ENCODE measurements at regions not wholly inside any gene's neighbourhood (a gene's known extent, or its start where the extent isn't known, plus 50 kb on each side); places are given as distances from the start of the nearest gene placed in this dataset.

DNA sequence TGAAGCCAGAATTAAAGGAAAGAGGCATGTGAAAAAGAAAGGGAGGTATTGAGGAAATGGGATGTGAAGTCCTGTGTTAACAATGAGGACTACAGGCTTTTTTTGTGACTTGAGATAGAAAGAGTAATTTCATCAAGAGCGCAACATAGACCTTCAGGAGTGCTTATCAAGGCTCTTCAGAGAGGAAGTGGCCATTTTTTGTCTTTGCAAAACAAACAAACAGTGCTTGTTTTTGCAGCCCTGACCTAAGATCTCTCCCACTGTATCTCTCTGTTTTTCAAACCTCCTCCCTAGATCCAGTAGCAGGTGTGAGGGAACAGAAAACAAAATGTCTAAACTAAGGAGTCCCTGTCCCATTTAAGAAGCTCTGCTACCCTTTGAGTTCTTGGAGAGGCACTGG is 710.3 kb upstream of the MARCKS start:
- no peak for DNase-seq (ENCODE audit: low read depth)

DNA sequence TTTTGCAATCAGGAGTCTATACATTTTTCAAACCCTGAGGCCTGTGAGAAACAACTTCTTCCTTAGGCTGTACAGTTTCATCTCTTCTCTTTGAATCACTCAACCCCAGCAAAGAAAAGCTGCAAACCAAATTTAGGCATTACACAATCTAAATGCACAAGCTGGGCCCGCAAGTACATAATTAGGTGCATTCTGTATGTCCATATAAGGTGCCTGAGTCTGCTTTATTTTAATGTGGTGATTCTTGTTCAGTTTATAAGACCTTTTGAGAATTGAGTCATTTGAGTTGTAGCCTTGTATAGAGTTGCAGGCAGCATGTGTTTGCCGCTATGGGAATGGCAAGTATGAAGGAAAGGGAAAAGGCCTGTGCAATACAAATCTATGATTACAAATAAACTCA is 709.6 kb upstream of the MARCKS start:
- DNase-seq (ENCODE audit: low read depth) = no peak

DNA sequence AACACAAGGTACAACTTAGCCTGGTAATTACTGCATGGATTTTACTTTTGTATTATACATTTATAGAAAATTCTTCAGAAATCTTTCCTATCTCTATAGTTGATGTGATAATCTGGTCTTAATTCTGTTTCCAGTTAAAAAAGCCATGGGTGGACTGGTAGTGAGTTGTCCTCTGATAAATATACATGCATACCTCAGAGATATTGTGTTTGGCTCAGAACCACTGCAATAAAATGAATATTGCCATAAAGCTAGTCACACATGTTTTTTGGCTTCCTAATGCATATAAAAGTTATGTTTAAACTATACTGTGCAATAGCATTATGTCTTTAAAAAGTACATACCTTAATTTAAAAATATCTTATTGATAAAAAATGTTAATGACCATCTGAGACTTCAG is 708.6 kb upstream of the MARCKS start:
- DNase-seq (ENCODE audit: low read depth) = no peak

- no peak for DNase-seq (ENCODE audit: low read depth)
Observed at GRCh38 chr6:113149511-113149910, 707.6 kb upstream of the MARCKS start.

GRCh38 chr6:113160306-113161017 is 696.7 kb upstream of the MARCKS start:
- DNase-seq (ENCODE audit: low read depth) = no peak

DNA sequence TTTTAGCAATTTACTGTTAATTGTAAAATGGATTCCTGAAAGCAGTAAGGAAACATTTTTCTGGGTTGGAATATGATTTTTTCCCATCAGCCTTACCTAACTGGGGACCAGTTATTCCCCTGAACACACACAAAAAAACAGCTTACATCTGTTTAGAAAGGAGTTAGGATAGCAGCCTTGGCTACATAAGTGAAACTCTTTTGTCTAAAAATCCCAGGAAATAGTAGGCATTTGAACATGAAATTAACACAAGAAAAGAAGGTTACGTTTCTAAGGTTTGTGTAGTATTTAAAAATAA is 696.2 kb upstream of the MARCKS start:
- DNase-seq (ENCODE audit: low read depth) = no peak

DNA sequence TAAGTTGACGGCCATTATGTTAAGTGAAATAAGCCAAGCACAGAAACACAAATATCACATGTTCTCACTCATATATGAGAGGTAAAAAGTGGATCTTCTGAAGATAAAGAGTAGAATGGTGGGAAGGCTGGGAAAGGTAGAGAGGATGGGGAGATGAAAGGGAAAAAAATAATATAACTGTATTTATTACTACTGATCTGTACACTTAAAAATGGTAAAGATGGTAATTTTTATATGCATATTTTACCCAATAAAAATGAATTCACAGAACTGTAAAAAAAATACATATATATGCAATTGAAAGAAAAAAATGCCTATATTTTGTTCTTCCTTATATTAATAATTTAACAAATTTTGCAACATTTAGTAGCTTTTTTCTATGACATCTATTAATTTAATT is 694.4 kb upstream of the MARCKS start:
- no peak for DNase-seq (ENCODE audit: low read depth)

DNA sequence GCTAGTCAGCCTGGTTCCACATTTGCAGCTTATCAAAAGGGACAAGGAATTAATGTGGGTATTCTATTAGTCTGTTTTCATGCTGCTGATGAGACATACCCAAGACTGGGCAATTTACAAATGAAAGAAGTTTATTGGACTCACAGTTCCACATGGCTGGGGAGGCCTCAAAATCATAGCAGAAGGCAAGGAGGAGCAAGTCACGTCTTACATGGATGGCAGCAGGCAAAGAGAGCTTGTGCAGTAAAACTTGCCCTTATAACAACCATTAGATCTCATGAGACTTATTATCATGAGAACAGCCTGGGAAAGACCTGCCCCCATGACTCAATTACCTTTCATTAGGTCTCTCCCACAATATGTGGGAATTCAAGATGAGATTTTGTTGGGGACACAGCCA is 689.1 kb upstream of the MARCKS start:
- no peak for DNase-seq (ENCODE audit: low read depth)

- no peak for DNase-seq (ENCODE audit: low read depth)
Observed at GRCh38 chr6:113169484-113169883, 687.7 kb upstream of the MARCKS start.

DNA sequence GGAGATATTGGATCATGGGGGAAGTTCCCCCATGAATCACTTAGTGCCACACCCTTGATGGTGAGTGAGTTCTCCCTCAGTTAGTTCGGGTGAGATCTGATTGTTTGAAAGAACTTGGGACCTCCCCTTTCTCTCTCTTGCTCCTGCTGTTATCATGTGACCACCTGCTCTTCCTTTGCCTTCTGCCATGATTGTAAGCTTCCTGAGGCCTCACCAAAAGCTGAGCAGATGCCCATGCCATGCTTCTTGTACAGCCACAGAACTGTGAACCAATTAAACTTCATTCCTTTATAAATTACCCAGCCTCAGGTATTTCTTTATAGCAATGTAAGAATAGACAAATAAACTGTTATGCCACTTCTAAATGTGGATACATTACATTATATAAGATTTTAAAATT is 686.7 kb upstream of the MARCKS start:
- DNase-seq (ENCODE audit: low read depth) = no peak

GRCh38 chr6:113171882-113172281 is 685.3 kb upstream of the MARCKS start:
- DNase-seq (ENCODE audit: low read depth) = no peak

DNA sequence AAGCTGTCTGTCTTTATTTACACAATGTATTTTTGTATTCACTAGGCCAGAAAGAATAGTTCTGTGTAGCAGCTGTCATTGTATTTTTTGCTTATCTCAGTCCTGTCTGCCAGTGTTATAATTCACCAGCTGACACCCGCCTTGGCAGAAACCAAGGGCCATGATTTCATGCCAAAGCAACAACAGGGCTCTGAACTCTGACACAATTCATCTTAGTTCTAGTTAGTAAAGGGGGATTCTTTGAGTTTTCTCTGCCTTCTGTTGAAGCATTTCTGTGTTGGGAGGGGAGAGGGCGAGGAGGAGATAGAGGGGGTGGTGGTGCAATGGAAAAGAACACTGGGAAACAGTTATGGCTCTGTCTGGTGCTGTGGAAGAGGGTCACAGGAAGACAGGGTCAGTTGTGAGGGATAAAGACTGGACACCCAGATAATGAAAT is 684.6 kb upstream of the MARCKS start:
- DNase-seq (ENCODE audit: low read depth) = no peak

DNA sequence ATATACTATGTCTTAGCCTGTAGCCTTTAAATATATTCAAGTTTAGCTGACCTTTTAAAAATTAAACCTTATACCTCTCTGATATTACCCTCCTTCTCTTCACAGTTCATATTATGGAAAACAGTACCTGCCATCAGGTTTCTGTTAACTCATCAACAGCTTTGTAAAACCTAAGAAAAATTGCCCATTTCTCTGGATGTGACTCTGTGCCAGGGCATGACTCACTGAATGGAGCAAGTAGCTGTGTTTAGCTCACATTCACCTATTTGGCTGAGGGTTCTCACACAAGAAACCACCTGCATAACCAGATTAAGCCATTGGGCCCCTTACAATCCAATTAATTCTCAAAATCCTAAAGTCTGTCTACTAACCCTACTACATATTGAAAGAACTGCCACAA is 678.8 kb upstream of the MARCKS start:
- DNase-seq (ENCODE audit: low read depth) = no peak

DNA sequence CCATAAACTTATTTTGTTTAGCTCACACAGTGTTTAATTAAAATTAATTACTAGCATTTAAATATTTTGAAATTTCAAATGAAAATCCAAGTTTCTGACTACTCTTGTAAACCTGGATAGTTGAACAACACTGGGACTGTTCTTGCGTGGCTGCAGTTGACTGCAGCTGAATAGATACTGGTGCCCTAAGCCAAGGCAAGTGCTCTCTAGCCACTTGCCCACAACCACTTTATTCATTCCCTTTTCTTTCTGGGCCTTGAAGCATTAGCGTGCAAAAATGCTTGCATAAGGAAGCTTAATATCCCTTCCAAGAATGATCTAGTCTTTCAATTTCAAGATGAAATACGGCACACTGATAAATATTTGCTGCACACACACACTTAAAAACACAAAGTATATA is 676.0 kb upstream of the MARCKS start:
- DNase-seq (ENCODE audit: low read depth) = no peak

GRCh38 chr6:113182370-113183141 is 674.6 kb upstream of the MARCKS start:
- DNase-seq (ENCODE audit: low read depth) = no peak

GRCh38 chr6:113184291-113184690 is 672.9 kb upstream of the MARCKS start:
- no peak for DNase-seq (ENCODE audit: low read depth)

DNA sequence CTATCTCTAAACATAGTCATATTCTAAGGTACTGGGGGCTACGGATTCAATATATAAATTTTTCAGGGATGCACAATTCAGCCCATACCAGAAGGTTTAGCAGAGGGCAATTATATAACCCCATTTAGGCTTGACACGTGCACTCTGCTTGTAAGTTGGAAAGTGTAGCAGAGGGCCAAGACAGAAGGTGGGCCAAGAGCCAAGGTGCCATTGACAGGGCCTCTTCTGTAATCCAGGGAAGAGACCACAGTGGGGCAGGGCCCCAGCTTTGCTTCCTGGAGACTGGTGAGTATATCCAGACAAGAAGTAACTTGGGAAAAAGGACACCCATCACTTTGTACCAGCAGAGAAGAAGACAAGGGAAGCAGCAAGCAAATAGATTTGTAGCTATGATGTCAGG is 672.4 kb upstream of the MARCKS start:
- no peak for DNase-seq (ENCODE audit: low read depth)

GRCh38 chr6:113185299-113185698 is 671.8 kb upstream of the MARCKS start:
- no peak for DNase-seq (ENCODE audit: low read depth)

DNA sequence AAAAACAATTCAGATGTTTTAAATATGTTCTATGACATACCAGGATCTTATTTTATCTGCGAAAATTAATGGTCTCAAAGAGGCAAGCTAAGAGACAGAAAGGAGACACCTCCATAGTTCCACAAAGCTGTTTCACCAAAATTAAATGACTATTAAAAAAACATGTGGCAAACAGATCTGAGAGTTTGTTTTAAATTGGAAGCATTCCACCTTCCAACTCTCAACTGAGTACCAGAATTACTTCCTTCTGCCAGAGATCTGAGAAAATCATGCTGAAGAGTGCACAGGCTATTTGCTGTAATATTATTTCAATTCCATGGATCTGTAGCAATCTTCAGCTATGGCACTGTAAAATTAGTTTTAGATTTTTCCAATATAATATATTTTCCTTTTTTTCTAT is 669.5 kb upstream of the MARCKS start:
- no peak for DNase-seq (ENCODE audit: low read depth)

DNA sequence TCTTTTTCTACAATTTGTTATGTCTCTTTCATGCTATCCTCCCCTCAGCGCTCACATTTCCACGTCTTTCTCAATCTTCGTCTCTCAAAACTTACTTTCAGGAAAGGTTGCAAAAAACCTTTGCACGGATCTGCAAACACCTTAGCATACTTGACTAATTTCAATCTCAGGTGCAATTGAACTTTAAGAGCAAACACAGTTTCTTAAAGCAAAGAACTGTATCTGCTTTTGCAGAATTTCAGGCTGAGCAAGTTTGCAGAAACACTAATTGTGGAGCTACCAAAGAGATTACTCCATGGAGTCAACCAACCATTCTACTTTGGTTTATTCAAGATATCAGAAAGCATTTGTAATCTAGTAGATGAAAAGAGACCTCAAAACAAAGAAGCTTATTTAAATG is 668.2 kb upstream of the MARCKS start:
- no peak for DNase-seq (ENCODE audit: low read depth)

- no peak for DNase-seq (ENCODE audit: low read depth)
Observed at GRCh38 chr6:113190170-113190569, 667.0 kb upstream of the MARCKS start.

GRCh38 chr6:113194090-113194489 is 663.1 kb upstream of the MARCKS start:
- no peak for DNase-seq (ENCODE audit: low read depth)

DNA sequence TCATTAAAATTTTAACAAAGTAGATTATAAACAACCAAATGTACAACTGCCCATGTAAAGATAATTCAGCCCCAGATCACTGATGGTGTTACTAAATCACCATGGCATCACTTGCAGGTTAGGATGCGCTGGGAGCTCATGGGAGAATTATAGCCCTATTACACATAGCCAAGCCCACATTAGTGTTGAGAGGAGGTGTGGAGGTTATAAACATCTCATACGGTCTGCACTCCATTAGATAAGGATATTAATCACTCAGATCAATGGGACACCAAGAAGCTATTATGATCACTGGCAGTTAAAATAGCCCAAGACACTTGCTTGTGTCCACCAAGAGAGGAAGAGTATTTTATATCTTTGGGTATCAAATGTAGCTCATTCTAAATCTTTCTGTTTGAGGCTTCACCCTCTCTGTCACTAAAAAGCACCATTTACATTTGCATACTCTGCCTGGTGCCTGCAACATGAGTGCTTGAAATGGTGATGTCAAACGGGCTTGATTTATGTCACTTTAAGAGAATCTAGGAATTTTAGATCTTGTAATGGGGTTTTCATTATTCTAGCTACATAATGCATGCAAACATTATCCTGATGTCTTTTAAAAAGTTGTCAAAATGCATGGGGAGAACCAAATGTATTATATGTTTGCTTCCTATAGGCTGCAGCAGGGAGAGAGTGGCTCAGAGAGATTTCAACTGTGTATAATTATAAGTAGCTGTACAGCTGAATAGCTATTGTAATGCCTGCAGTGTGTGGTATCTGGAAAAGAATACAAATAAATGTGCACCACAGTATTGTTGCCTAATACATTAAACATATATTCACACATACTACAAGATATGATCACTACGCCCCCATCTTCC is 654.1 kb upstream of the MARCKS start:
- DNase-seq (ENCODE audit: low read depth) = no peak
